Neural progenitor cell (in vitro differentiated cells): ENCODE measurements at regions not wholly inside any gene's neighbourhood (a gene's known extent, or its start where the extent isn't known, plus 50 kb on each side); places are given as distances from the start of the nearest gene placed in this dataset.
A peak's percentile ranks its signal among the peaks of the same experiment; 100 is the strongest.

Source experiments
- DNase-seq: peaks from one replicate; pipeline ENCODE4 v3.0.0-alpha.2; 2016; ENCODE audit warnings: low spot score
- H2AFZ ChIP-seq: fragments of 200-600 bp; sonication (generic); replicated peaks from 2 replicates; pipeline ENCODE4 v1.6.1; 2016; ENCODE audit warnings: antibody characterized with exemption
- H3F3A ChIP-seq: fragments of 200-600 bp; sonication (generic); 2 replicates; pipeline ENCODE4 v1.6.1; 2016; ENCODE audit warnings: antibody characterized with exemption, low read depth
- H3K27ac ChIP-seq: fragments of 200-600 bp; sonication (generic); 2 replicates; pipeline ENCODE4 v1.5.1; 2016; ENCODE audit warnings: mild to moderate bottlenecking
- H3K27me3 ChIP-seq: fragments of 200-600 bp; sonication (generic); 2 replicates; pipeline ENCODE4 v1.6.1; 2016; ENCODE audit warnings: mild to moderate bottlenecking, moderate library complexity
- H3K36me3 ChIP-seq: fragments of 200-600 bp; sonication (generic); 2 replicates; pipeline ENCODE4 v1.5.1; 2016
- H3K4me1 ChIP-seq: fragments of 200-600 bp; sonication (generic); 2 replicates; pipeline ENCODE4 v1.6.1; 2016; ENCODE audit warnings: mixed run types
- H3K4me2 ChIP-seq: fragments of 200-600 bp; sonication (generic); 2 replicates; pipeline ENCODE4 v1.6.1; 2016
- H3K4me3 ChIP-seq: fragments of 200-600 bp; sonication (generic); 2 replicates; pipeline ENCODE4 v1.5.1; 2016
- H3K79me2 ChIP-seq: fragments of 200-600 bp; sonication (generic); 2 replicates; pipeline ENCODE4 v1.6.1; 2016; ENCODE audit warnings: low read depth
- H3K9ac ChIP-seq: fragments of 200-600 bp; sonication (generic); 2 replicates; pipeline ENCODE4 v1.6.1; 2016
- H3K9me3 ChIP-seq: fragments of 200-600 bp; sonication (generic); 2 replicates; pipeline ENCODE4 v1.5.1; 2016; ENCODE audit warnings: low read depth
- H4K20me1 ChIP-seq: fragments of 200-600 bp; sonication (generic); 2 replicates; pipeline ENCODE4 v1.6.1; 2016; ENCODE audit warnings: low read depth
- H3K27ac Mint-ChIP-seq: 3 replicates; pipeline ENCODE4 v1.8.0; 2021; ENCODE audit warnings: mixed read lengths
- H3K27me3 Mint-ChIP-seq: 2 replicates; pipeline ENCODE4 v1.8.0; 2022; ENCODE audit warnings: low read depth, mild to moderate bottlenecking, inconsistent platforms, moderate library complexity, mixed read lengths; ENCODE audit not compliant: insufficient read depth
- H3K36me3 Mint-ChIP-seq: 3 replicates; pipeline ENCODE4 v1.8.0; 2021; ENCODE audit warnings: mixed read lengths
- H3K4me1 Mint-ChIP-seq: 3 replicates; pipeline ENCODE4 v1.8.0; 2021; ENCODE audit warnings: mixed read lengths
- H3K4me3 Mint-ChIP-seq: 3 replicates; pipeline ENCODE4 v1.8.0; 2021; ENCODE audit warnings: mild to moderate bottlenecking, moderate library complexity, mixed read lengths
- H3K9me3 Mint-ChIP-seq: 3 replicates; pipeline ENCODE4 v1.8.0; 2020; ENCODE audit warnings: mixed read lengths
- EZH2 ChIP-seq: fragments of 200-600 bp; sonication (generic); IDR thresholded peaks from 2 replicates; pipeline ENCODE4 v1.6.1; 2017; ENCODE audit warnings: antibody characterized with exemption, mild to moderate bottlenecking, moderate library complexity
- EZH2phosphoT487 ChIP-seq: fragments of 200-600 bp; sonication (generic); IDR thresholded peaks from 2 replicates; pipeline ENCODE4 v1.6.1; 2017; ENCODE audit warnings: antibody characterized with exemption
- TF ChIP-seq, protein P1 (sequence below): fragments of 200-600 bp; sonication (generic); IDR thresholded peaks from 2 replicates; pipeline ENCODE4 v1.5.1; 2017; ENCODE audit warnings: antibody characterized with exemption, mild to moderate bottlenecking

DNA sequence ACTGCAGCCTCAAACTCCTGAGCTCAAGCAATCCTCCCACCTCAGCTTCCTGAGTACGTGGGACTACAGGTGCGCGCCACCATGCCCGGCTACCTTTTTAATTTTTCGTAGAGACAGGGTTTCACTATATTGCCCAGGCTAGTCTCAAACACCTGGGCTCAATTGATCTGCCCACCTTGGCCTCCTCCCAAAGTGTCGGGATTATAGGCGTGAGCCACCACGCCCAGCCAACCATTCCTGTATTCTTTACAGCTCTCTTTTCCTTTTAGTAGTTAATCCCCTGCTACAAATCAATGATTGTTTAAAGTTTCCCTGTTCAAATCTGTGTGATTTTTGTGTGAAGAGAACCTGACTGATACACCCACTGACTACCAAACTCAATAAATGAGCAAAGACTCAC is 75.4 kb upstream of the SVIL start:
- Mint-ChIP-seq H3K27ac (no peak overlapping the region), H3K4me1 (peaks cover 10% of the 10 kb centered on the region), H3K27me3 (no peaks in the 10 kb centered on the region), H3K4me3 (no peak overlapping the region), H3K36me3 (peaks cover 22% of the 10 kb centered on the region), H3K9me3 (peaks cover 24% of the 10 kb centered on the region)
- Histone ChIP-seq H4K20me1 (peaks cover 3% of the 10 kb centered on the region), H3K27ac (no peak overlapping the region), H2AFZ (no peak overlapping the region), H3K9ac (no peak overlapping the region), H3K4me2 (no peak overlapping the region), H3K27me3 (no peaks in the 10 kb centered on the region), H3K79me2 (peaks cover 17% of the 10 kb centered on the region), H3K9me3 (no peaks in the 10 kb centered on the region), H3K4me3 (no peak overlapping the region), H3K36me3 (no peaks in the 10 kb centered on the region), H3F3A (peaks cover 7% of the 10 kb centered on the region), H3K4me1 (peaks cover 17% of the 10 kb centered on the region)
- TF ChIP-seq EZH2phosphoT487, result no peak
- TF ChIP-seq EZH2, result no peak
- TF ChIP-seq, protein P1, sequence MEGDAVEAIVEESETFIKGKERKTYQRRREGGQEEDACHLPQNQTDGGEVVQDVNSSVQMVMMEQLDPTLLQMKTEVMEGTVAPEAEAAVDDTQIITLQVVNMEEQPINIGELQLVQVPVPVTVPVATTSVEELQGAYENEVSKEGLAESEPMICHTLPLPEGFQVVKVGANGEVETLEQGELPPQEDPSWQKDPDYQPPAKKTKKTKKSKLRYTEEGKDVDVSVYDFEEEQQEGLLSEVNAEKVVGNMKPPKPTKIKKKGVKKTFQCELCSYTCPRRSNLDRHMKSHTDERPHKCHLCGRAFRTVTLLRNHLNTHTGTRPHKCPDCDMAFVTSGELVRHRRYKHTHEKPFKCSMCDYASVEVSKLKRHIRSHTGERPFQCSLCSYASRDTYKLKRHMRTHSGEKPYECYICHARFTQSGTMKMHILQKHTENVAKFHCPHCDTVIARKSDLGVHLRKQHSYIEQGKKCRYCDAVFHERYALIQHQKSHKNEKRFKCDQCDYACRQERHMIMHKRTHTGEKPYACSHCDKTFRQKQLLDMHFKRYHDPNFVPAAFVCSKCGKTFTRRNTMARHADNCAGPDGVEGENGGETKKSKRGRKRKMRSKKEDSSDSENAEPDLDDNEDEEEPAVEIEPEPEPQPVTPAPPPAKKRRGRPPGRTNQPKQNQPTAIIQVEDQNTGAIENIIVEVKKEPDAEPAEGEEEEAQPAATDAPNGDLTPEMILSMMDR, result no peak
- no peak for DNase-seq

- Mint-ChIP-seq H3K4me1 (peaks cover 11% of the 10 kb centered on the region), H3K4me3 (no peak overlapping the region), H3K27me3 (peaks cover under 1% of the 10 kb centered on the region), H3K27ac (no peak overlapping the region), H3K9me3 (peaks cover 24% of the 10 kb centered on the region), H3K36me3 (peaks cover 22% of the 10 kb centered on the region)
- H3K27me3 ChIP-seq, result no peaks in the 10 kb centered on the region
- peaks cover 17% of the 10 kb centered on the region for H3K4me1 ChIP-seq
- H3K4me2 ChIP-seq, result no peak overlapping the region
- H3K36me3 ChIP-seq, result no peaks in the 10 kb centered on the region
- no peak overlapping the region for H3K27ac ChIP-seq
- peaks cover 13% of the 10 kb centered on the region for H3K79me2 ChIP-seq
- H3K4me3 ChIP-seq, result no peak overlapping the region
- H2AFZ ChIP-seq, result no peak overlapping the region
- H4K20me1 ChIP-seq, result peaks cover 3% of the 10 kb centered on the region
- TF ChIP-seq, protein P1, result no peak
- TF ChIP-seq EZH2 (no peak), EZH2phosphoT487 (no peak)
- no peak for DNase-seq
- peaks cover 7% of the 10 kb centered on the region for H3F3A ChIP-seq
- no peak overlapping the region for H3K9ac ChIP-seq
- H3K9me3 ChIP-seq, result no peaks in the 10 kb centered on the region
Measured at GRCh38 chr10:29709484-29710002, 74.8 kb upstream of the SVIL start.

DNA sequence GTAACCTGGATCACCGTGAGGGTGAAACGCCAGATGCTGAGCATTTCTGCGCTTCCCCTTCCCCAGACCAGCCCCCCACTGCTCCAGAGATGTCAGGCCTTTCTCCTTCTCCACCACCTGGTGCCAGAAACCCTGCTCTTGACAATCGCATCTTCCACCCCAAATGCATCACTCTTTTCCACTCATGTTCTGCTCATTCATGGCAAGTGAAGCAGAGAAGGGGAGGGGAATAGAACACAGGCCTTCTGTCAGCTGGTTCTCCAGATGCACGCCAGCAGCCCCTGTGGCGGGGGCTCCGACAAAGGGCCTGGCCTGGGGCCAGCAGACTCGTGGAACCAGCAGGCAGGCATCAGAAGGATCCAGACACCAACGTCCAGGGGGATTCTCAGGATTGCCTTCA is 68.5 kb upstream of the SVIL start:
- Mint-ChIP-seq H3K27me3 (peaks cover 5% of the 10 kb centered on the region), H3K4me3 (peak overlapping the region; percentile 35), H3K9me3 (peaks cover 24% of the 10 kb centered on the region), H3K36me3 (peaks cover 16% of the 10 kb centered on the region), H3K4me1 (peaks cover 25% of the 10 kb centered on the region), H3K27ac (peak overlapping the region; percentile 48)
- Histone ChIP-seq H3K4me1 (peaks cover 8% of the 10 kb centered on the region), H3F3A (no peaks in the 10 kb centered on the region), H3K9ac (no peak overlapping the region), H2AFZ (no peak overlapping the region), H3K36me3 (no peaks in the 10 kb centered on the region), H3K9me3 (no peaks in the 10 kb centered on the region), H4K20me1 (no peaks in the 10 kb centered on the region), H3K27ac (no peak overlapping the region), H3K4me2 (no peak overlapping the region), H3K27me3 (no peaks in the 10 kb centered on the region), H3K4me3 (no peak overlapping the region), H3K79me2 (peaks cover 5% of the 10 kb centered on the region)
- DNase-seq, result no peak
- TF ChIP-seq, protein P1, result no peak
- TF ChIP-seq EZH2phosphoT487 (no peak), EZH2 (no peak)
